Skeletal muscle cell (primary cell): ENCODE measurements at regions not wholly inside any gene's neighbourhood (a gene's known extent, or its start where the extent isn't known, plus 50 kb on each side); places are given as distances from the start of the nearest gene placed in this dataset.

Experiments used
- DNase-seq: peaks from one replicate; pipeline ENCODE4 v3.0.0-alpha.2; 2010; ENCODE audit warnings: low read depth
- H3K4me3 ChIP-seq: 2 replicates; pipeline ENCODE4 v1.5.1; 2011; ENCODE audit warnings: low read depth, mild to moderate bottlenecking, control low read depth, low read length, moderate library complexity

- H3K4me3 ChIP-seq: no peak overlapping the region
- no peak for DNase-seq
These were observed 937.7 kb downstream of the SORCS1 start for GRCh38 chr10:106226828-106227227.

- DNase-seq: no peak
- no peak overlapping the region for H3K4me3 ChIP-seq
These were observed 938.4 kb downstream of the SORCS1 start for GRCh38 chr10:106226142-106226541.

DNA sequence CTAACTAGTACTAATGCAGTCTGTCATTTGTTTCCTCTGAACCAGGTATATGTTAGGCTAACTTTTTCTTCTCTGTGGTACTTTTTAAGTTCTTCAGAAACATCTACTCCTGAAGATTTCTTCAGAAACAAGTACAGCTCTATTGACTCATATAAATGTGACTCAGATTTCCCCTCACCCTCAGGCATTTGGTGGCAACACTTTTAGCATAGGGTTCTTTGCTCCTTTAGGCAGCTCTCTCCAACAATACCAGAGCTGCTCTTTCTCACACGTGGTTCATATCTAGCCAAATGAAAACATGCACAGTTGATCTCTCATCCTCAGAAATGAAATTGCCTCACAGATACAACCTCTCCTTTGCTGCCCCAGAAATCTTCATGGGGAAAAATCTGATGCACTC is 939.8 kb downstream of the SORCS1 start:
- DNase-seq: peak; percentile 47

DNA sequence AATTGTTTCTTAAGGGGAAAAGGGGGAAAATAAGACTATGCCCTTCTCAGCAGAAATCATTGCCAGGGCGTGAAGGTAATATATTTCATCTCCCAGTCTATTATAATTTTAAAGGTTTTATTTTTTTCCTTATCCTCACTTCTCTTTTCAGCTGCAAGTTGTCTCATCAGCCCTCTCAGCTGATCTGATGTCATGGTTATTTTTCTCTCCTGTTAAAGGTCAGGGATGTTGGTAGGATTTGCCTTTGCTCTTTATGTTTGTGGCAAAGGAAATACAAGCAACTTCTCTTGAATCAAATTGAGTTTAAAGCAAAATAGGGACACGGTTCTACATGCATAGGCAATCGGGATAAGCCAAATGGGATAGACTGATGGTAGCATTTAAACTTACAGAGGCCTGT is 946.9 kb downstream of the SORCS1 start:
- DNase-seq: no peak
- H3K4me3 ChIP-seq: no peak overlapping the region

More for the DNA sequence above, 939.8 kb downstream of the SORCS1 start:
- no peak overlapping the region for H3K4me3 ChIP-seq

GRCh38 chr10:106216085-106216484 is 948.4 kb downstream of the SORCS1 start:
- H3K4me3 ChIP-seq: no peak overlapping the region
- no peak for DNase-seq

DNA sequence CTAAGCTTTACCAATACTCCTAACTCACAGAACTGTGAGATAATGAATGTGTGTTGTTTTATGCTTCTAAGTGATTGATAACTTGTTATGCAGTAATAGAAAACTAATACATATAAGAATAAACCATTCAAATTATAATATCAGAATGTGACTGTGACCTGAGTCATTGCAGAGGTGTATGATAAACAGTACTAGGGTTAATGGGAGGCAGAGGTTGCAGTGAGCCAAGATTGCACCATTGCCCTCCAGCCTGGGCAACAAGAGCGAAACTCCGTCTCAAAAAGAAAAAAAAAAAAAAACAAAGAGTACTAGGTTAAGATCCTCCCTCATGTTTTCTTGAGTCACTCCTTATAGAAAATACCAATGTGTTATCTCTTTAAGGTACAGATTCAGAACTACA is 950.3 kb downstream of the SORCS1 start:
- H3K4me3 ChIP-seq: no peak overlapping the region
- DNase-seq: no peak

- no peak overlapping the region for H3K4me3 ChIP-seq
- no peak for DNase-seq
These were observed 951.0 kb downstream of the SORCS1 start for GRCh38 chr10:106213493-106213892.

DNA sequence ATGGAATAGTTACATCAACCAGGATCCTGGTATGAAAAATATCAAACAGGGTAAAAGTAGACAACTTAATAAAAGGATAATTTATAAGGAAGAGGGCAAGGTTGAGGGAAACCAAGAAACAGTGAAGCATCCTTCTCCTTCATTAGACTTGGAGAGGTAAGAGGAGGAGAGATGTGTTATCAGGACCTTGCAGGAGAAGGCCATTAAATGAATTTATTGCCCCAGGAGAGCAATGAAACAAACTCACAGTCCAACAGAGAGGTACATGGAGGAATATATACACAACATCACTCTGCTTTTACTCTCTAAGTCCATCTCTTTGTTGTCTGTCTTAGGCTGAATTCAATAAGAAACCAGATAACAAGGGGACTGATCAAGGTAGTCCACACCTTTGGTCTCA is 966.2 kb downstream of the SORCS1 start:
- H3K4me3 ChIP-seq: no peak overlapping the region
- DNase-seq: no peak

DNA sequence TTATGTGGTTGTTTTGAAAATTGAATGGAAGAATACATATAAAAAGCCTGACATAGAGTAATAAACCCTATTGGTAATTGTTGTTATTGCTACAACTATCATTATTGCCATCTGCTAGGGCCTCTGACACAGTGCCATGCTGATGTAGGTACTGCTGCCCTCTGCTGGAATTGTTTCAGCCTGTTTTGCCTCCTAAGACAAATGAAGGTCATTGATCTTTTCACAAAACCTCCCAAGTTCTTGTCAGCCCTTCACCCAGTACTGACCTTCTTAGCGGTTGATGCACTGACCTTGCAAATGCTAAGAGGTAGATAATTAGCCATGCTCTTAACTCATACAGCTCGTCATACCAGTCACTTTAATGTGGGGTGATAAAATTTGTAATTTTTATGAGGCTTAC is 975.2 kb downstream of the SORCS1 start:
- H3K4me3 ChIP-seq: no peak overlapping the region
- no peak for DNase-seq

GRCh38 chr10:106185951-106186350 is 978.6 kb downstream of the SORCS1 start:
- no peak overlapping the region for H3K4me3 ChIP-seq
- DNase-seq: peak; percentile 31

- no peak overlapping the region for H3K4me3 ChIP-seq
- DNase-seq: no peak
These were observed 981.5 kb downstream of the SORCS1 start for GRCh38 chr10:106183041-106183440.

GRCh38 chr10:106182542-106182941 is 982.0 kb downstream of the SORCS1 start:
- DNase-seq: no peak
- H3K4me3 ChIP-seq: no peak overlapping the region

GRCh38 chr10:106181501-106181900 is 983.0 kb downstream of the SORCS1 start:
- peak; percentile 50 for DNase-seq
- no peak overlapping the region for H3K4me3 ChIP-seq

GRCh38 chr10:106179430-106179829 is 985.1 kb downstream of the SORCS1 start:
- no peak for DNase-seq

GRCh38 chr10:106175760-106176377 is 988.6 kb downstream of the SORCS1 start:
- no peak for DNase-seq
- no peak overlapping the region for H3K4me3 ChIP-seq

More at GRCh38 chr10:106179430-106179829, 985.1 kb downstream of the SORCS1 start:
- H3K4me3 ChIP-seq: no peak overlapping the region

DNA sequence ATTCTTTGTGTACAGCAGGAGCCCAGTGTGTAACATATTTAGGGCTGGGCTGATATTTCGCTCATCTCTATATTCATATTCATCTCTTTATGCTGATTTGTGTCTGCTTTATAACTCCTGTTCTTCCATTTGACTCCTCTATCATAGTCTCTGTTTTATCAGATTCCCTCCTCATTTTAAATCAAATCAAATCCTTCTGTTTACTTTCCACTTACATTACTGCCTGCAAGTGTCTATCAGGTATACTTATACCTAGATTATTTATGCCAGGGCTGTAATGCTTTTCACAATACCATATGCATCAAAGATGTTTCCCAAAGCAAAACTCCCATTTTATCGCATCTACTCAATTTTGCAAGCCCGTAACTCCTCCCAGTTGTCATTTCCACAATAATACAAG is 990.7 kb downstream of the SORCS1 start:
- no peak for DNase-seq

DNA sequence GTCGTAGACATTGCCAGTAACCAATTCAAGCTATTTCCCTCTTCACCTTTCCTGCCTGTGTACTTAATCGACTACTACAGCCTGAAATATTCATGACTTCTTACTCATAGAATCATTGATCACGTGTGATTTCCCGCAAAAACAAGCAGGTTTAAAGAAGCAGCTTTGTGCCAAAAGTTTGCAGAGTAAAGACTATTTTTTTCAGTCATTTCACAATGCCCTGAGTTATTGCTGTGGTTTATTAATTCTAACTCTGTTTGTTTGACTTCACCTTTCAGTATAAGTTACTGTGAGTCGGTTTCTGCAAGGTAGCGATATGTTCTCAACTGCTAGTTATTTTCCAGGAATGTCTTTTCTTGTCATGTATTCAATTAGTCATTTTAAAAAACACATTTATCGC is 995.3 kb downstream of the SORCS1 start:
- DNase-seq: no peak
- no peak overlapping the region for H3K4me3 ChIP-seq

More for the DNA sequence above, 990.7 kb downstream of the SORCS1 start:
- H3K4me3 ChIP-seq: no peak overlapping the region

- DNase-seq: no peak
- H3K4me3 ChIP-seq: no peak overlapping the region
These were observed 996.6 kb downstream of the SORCS1 start for GRCh38 chr10:106167946-106168345.

- DNase-seq: no peak
- H3K4me3 ChIP-seq: no peak overlapping the region
These were observed 1006.3 kb downstream of the SORCS1 start for GRCh38 chr10:106158241-106158640.

GRCh38 chr10:106147021-106147420 is 1017.5 kb downstream of the SORCS1 start:
- DNase-seq: no peak
- H3K4me3 ChIP-seq: no peak overlapping the region

GRCh38 chr10:106139915-106140314 is 1024.6 kb downstream of the SORCS1 start:
- H3K4me3 ChIP-seq: no peak overlapping the region
- DNase-seq: no peak

DNA sequence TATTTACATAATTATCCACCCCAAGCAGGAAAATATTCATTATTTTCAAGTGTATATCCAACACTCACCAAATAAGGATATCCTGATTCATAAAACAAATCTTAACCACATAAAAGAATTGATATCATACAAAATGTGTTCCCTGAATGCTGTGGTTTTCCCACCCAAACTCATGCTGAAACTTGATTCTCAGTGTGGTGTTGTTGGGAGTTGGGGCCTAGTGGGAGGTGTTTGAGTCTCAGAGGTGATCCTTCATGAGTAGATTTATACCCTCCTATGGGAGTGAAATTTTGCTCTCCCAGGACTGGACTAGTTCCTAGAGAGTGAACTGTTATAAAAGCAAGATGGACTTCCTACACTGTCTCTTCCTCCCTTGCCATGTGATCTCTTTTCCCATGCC is 1028.3 kb downstream of the SORCS1 start:
- no peak for DNase-seq
- no peak overlapping the region for H3K4me3 ChIP-seq
